ENCODE measurements at regions not wholly inside any gene's neighbourhood (a gene's known extent, or its start where the extent isn't known, plus 50 kb on each side); places are given as distances from the start of the nearest gene placed in this dataset.

- TF ChIP-seq TEAD4 (IDR thresholded peaks at IDR 0.05; ENCODE audit: borderline replicate concordance, insufficient read depth) (no peak), GABPA (IDR thresholded peaks at IDR 0.05; ENCODE audit: low read depth) (no peak), MXI1 (IDR thresholded peaks at IDR 0.05; ENCODE audit: low read depth, low read length) (no peak), FOXM1 (IDR thresholded peaks at IDR 0.05; ENCODE audit: low read depth) (no peak), SMC3 (IDR thresholded peaks at IDR 0.05; ENCODE audit: low read depth, low read length) (no peak), TCF12 (IDR thresholded peaks at IDR 0.05) (no peak), RFX5 (IDR thresholded peaks at IDR 0.05; ENCODE audit: low read length) (no peak), RAD21 (IDR thresholded peaks at IDR 0.05; ENCODE audit: low read length) (no peak), EZH2phosphoT487 (IDR thresholded peaks at IDR 0.05; ENCODE audit: borderline replicate concordance, low read depth) (no peak)
- TF ChIP-seq, protein P1, sequence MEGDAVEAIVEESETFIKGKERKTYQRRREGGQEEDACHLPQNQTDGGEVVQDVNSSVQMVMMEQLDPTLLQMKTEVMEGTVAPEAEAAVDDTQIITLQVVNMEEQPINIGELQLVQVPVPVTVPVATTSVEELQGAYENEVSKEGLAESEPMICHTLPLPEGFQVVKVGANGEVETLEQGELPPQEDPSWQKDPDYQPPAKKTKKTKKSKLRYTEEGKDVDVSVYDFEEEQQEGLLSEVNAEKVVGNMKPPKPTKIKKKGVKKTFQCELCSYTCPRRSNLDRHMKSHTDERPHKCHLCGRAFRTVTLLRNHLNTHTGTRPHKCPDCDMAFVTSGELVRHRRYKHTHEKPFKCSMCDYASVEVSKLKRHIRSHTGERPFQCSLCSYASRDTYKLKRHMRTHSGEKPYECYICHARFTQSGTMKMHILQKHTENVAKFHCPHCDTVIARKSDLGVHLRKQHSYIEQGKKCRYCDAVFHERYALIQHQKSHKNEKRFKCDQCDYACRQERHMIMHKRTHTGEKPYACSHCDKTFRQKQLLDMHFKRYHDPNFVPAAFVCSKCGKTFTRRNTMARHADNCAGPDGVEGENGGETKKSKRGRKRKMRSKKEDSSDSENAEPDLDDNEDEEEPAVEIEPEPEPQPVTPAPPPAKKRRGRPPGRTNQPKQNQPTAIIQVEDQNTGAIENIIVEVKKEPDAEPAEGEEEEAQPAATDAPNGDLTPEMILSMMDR (IDR thresholded peaks at IDR 0.05), result no peak
- TF ChIP-seq, protein P2, sequence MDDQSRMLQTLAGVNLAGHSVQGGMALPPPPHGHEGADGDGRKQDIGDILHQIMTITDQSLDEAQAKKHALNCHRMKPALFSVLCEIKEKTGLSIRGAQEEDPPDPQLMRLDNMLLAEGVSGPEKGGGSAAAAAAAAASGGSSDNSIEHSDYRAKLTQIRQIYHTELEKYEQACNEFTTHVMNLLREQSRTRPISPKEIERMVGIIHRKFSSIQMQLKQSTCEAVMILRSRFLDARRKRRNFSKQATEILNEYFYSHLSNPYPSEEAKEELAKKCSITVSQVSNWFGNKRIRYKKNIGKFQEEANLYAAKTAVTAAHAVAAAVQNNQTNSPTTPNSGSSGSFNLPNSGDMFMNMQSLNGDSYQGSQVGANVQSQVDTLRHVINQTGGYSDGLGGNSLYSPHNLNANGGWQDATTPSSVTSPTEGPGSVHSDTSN (IDR thresholded peaks at IDR 0.05), result no peak
- TF ChIP-seq, protein P3, sequence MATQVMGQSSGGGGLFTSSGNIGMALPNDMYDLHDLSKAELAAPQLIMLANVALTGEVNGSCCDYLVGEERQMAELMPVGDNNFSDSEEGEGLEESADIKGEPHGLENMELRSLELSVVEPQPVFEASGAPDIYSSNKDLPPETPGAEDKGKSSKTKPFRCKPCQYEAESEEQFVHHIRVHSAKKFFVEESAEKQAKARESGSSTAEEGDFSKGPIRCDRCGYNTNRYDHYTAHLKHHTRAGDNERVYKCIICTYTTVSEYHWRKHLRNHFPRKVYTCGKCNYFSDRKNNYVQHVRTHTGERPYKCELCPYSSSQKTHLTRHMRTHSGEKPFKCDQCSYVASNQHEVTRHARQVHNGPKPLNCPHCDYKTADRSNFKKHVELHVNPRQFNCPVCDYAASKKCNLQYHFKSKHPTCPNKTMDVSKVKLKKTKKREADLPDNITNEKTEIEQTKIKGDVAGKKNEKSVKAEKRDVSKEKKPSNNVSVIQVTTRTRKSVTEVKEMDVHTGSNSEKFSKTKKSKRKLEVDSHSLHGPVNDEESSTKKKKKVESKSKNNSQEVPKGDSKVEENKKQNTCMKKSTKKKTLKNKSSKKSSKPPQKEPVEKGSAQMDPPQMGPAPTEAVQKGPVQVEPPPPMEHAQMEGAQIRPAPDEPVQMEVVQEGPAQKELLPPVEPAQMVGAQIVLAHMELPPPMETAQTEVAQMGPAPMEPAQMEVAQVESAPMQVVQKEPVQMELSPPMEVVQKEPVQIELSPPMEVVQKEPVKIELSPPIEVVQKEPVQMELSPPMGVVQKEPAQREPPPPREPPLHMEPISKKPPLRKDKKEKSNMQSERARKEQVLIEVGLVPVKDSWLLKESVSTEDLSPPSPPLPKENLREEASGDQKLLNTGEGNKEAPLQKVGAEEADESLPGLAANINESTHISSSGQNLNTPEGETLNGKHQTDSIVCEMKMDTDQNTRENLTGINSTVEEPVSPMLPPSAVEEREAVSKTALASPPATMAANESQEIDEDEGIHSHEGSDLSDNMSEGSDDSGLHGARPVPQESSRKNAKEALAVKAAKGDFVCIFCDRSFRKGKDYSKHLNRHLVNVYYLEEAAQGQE (IDR thresholded peaks at IDR 0.05; ENCODE audit: low read depth, low read length), result no peak
These were observed 51.1 kb upstream of the DLX2 start for GRCh38 chr2:172153757-172154156.
